ENCODE measurements at regions not wholly inside any gene's neighbourhood (a gene's known extent, or its start where the extent isn't known, plus 50 kb on each side); places are given as distances from the start of the nearest gene placed in this dataset.
"Not testable (repeated sequence)": the region's sequence is repeated elsewhere in the genome, so short reads cannot be mapped to it uniquely, and the experiment has no call there.

GRCh38 chr7:114813624-114814023 lies 108.3 kb upstream of the MDFIC start:
- FAIRE-seq, result no peak

GRCh38 chr7:114817036-114817435 lies 104.9 kb upstream of the MDFIC start:
- RAD21 ChIA-PET (ENCODE audit: unreplicated experiment); H3K27me3 ChIP-seq (replicated peaks in 1 of 2; ENCODE audit: control insufficient read depth in 2 of 2, insufficient read depth in 2 of 2, low read length in 1 of 2); H4K20me1 ChIP-seq (ENCODE audit: control insufficient read depth, insufficient read depth); H3K27ac ChIP-seq (ENCODE audit: control insufficient read depth, insufficient read depth); H3K4me3 ChIP-seq; BruUV-seq (replicated peaks); H3K4me2 ChIP-seq (ENCODE audit: control insufficient read depth, insufficient read depth); H3K9ac ChIP-seq (ENCODE audit: control insufficient read depth, insufficient read depth, low read length); CTCF ChIA-PET; POLR2A ChIA-PET; H3K4me1 ChIP-seq (ENCODE audit: control insufficient read depth, insufficient read depth, low read length); intact Hi-C loops (cut with micrococcal nuclease; ENCODE audit: unreplicated experiment); H2AFZ ChIP-seq (ENCODE audit: control insufficient read depth, low read depth, low read length); H3K36me3 ChIP-seq (ENCODE audit: control insufficient read depth in 2 of 2, insufficient read depth in 2 of 2, low read length in 1 of 2); FAIRE-seq; H3K9me3 ChIP-seq (replicated peaks; ENCODE audit: control insufficient read depth, insufficient read depth, low read length); H3K79me2 ChIP-seq (ENCODE audit: control insufficient read depth, insufficient read depth, low read length); DNase-seq (ENCODE audit: low read depth, low spot score); ATAC-seq; in situ Hi-C loops (cut with MboI); SMC1A ChIA-PET (ENCODE audit: uncharacterized antibody, unreplicated experiment): not testable (repeated sequence)
- 83% methylated on average over 7 of the region's 7 CpGs for WGBS (ENCODE audit: insufficient coverage, insufficient replicate concordance, low lambda C conversion rate, missing lambda C conversion rate)

More at GRCh38 chr7:114813624-114814023, 108.3 kb upstream of the MDFIC start:
- ChIA-PET CTCF (interaction anchor here (1.6 kb wide), 1 partner anchor 403 kb away, joined by 3 read pairs; no protein-coding TSS in a partner anchor), POLR2A (interaction anchor here (0.5 kb wide), 1 partner anchor 22 kb away, joined by 3 read pairs; no protein-coding TSS in a partner anchor), RAD21 (ENCODE audit: unreplicated experiment) (no interaction called here), SMC1A (ENCODE audit: uncharacterized antibody, unreplicated experiment) (interaction anchor here (0.6 to 3.0 kb wide), 6 partner anchors 9 to 20 kb away, joined by 3 to 10 read pairs (median 4); no protein-coding TSS in a partner anchor)
- H3K4me2 ChIP-seq (ENCODE audit: control insufficient read depth, insufficient read depth), result no peak overlapping the region
- in situ Hi-C loops (cut with MboI) (no loop called here), intact Hi-C loops (cut with micrococcal nuclease; ENCODE audit: unreplicated experiment) (no loop called here)
- no peak overlapping the region for H3K9ac ChIP-seq (ENCODE audit: control insufficient read depth, insufficient read depth, low read length)
- no peaks in the 10 kb centered on the region for H3K4me1 ChIP-seq (ENCODE audit: control insufficient read depth, insufficient read depth, low read length)
- no peak overlapping the region for H3K27ac ChIP-seq (ENCODE audit: control insufficient read depth, insufficient read depth)
- DNase-seq (ENCODE audit: low read depth, low spot score) (no peak), ATAC-seq (no peak)
- H3K79me2 ChIP-seq (ENCODE audit: control insufficient read depth, insufficient read depth, low read length), result no peaks in the 10 kb centered on the region
- WGBS (ENCODE audit: insufficient coverage, insufficient replicate concordance, low lambda C conversion rate, missing lambda C conversion rate), result 66% methylated on average over 3 of the region's 3 CpGs
- no TSS peak for BruUV-seq (replicated peaks)
- no peak overlapping the region for H2AFZ ChIP-seq (ENCODE audit: control insufficient read depth, low read depth, low read length)
- H3K36me3 ChIP-seq (ENCODE audit: control insufficient read depth in 2 of 2, insufficient read depth in 2 of 2, low read length in 1 of 2), result no peaks in the 10 kb centered on the region
- H3K27me3 ChIP-seq (replicated peaks in 1 of 2; ENCODE audit: control insufficient read depth in 2 of 2, insufficient read depth in 2 of 2, low read length in 1 of 2), result no peaks in the 10 kb centered on the region
- TF ChIP-seq, protein P1, sequence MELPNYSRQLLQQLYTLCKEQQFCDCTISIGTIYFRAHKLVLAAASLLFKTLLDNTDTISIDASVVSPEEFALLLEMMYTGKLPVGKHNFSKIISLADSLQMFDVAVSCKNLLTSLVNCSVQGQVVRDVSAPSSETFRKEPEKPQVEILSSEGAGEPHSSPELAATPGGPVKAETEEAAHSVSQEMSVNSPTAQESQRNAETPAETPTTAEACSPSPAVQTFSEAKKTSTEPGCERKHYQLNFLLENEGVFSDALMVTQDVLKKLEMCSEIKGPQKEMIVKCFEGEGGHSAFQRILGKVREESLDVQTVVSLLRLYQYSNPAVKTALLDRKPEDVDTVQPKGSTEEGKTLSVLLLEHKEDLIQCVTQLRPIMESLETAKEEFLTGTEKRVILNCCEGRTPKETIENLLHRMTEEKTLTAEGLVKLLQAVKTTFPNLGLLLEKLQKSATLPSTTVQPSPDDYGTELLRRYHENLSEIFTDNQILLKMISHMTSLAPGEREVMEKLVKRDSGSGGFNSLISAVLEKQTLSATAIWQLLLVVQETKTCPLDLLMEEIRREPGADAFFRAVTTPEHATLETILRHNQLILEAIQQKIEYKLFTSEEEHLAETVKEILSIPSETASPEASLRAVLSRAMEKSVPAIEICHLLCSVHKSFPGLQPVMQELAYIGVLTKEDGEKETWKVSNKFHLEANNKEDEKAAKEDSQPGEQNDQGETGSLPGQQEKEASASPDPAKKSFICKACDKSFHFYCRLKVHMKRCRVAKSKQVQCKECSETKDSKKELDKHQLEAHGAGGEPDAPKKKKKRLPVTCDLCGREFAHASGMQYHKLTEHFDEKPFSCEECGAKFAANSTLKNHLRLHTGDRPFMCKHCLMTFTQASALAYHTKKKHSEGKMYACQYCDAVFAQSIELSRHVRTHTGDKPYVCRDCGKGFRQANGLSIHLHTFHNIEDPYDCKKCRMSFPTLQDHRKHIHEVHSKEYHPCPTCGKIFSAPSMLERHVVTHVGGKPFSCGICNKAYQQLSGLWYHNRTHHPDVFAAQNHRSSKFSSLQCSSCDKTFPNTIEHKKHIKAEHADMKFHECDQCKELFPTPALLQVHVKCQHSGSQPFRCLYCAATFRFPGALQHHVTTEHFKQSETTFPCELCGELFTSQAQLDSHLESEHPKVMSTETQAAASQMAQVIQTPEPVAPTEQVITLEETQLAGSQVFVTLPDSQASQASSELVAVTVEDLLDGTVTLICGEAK (IDR thresholded peaks at IDR 0.05; ENCODE audit: borderline replicate concordance), result no peak
- TF ChIP-seq FOS (IDR thresholded peaks at IDR 0.05; ENCODE audit: borderline replicate concordance, extremely low read depth, insufficient read length) (no peak), POLR2AphosphoS5 (IDR thresholded peaks at IDR 0.05; ENCODE audit: low read length) (no peak), FOXK2 (IDR thresholded peaks at IDR 0.05) (no peak), IKZF2 (IDR thresholded peaks at IDR 0.05) (no peak), ZNF622 (IDR thresholded peaks at IDR 0.05) (no peak), SP1 (IDR thresholded peaks at IDR 0.05; ENCODE audit: low read depth, low read length) (no peak), KAT2A (conservative IDR thresholded peaks at IDR 0.05; ENCODE audit: control insufficient read depth, low read depth, low read length) (no peak), EGR1 (IDR thresholded peaks at IDR 0.05; ENCODE audit: borderline replicate concordance in 1 of 2, low read depth in 2 of 2, low read length in 2 of 2) (no peak)
- no peaks in the 10 kb centered on the region for H4K20me1 ChIP-seq (ENCODE audit: control insufficient read depth, insufficient read depth)
- H3K4me3 ChIP-seq, result no peak overlapping the region
- H3K9me3 ChIP-seq (replicated peaks; ENCODE audit: control insufficient read depth, insufficient read depth, low read length), result no peaks in the 10 kb centered on the region; the same call in 2 of the 3 replicates

Measured in GM12878 (cell line).